HCT116 (cell line): ENCODE measurements at regions not wholly inside any gene's neighbourhood (a gene's known extent, or its start where the extent isn't known, plus 50 kb on each side); places are given as distances from the start of the nearest gene placed in this dataset.

Experiments used
- CEBPB ChIP-seq: IDR thresholded peaks from 2 replicates; pipeline ENCODE4 v1.6.1; 2012; ENCODE audit warnings: low read depth
- CTCF ChIP-seq, 3 experiments: fragments of 200-600 bp in 1 of 3; sonication (generic) in 1 of 3; IDR thresholded peaks in 2 of 3; conservative IDR thresholded peaks in 1 of 3; 2 replicates each; pipeline ENCODE4 v1.5.1; 2012 to 2017; ENCODE audit warnings: low read depth in 2 of 3, low read length in 2 of 3, antibody characterized with exemption in 1 of 3, borderline replicate concordance in 1 of 3, control low read depth in 1 of 3, mild to moderate bottlenecking in 1 of 3, mixed read lengths in 1 of 3, mixed run types in 1 of 3, moderate library complexity in 1 of 3; ENCODE audit not compliant: insufficient read depth in 1 of 3
- EZH2 ChIP-seq: fragments of 200-600 bp; sonication (generic); IDR thresholded peaks from 2 replicates; pipeline ENCODE4 v1.6.1; 2017; ENCODE audit warnings: antibody characterized with exemption, mixed run types
- EZH2phosphoT487 ChIP-seq: fragments of 200-600 bp; IDR thresholded peaks from 2 replicates; pipeline ENCODE4 v1.6.1; 2018; ENCODE audit warnings: antibody characterized with exemption, borderline replicate concordance
- FOSL1 ChIP-seq: IDR thresholded peaks from 2 replicates; pipeline ENCODE4 v1.6.1; 2012; ENCODE audit warnings: low read depth
- JUND ChIP-seq: IDR thresholded peaks from 2 replicates; pipeline ENCODE4 v1.6.1; 2012
- MAX ChIP-seq: IDR thresholded peaks from 2 replicates; pipeline ENCODE4 v1.6.1; 2012
- POLR2A ChIP-seq: IDR thresholded peaks from 2 replicates; pipeline ENCODE4 v1.7.0; 2011; ENCODE audit warnings: borderline replicate concordance; ENCODE audit not compliant: insufficient read depth, insufficient read length; ENCODE audit errors: extremely low read depth
- POLR2AphosphoS5 ChIP-seq: IDR thresholded peaks from 2 replicates; pipeline ENCODE4 v1.6.1; 2011; ENCODE audit warnings: mild to moderate bottlenecking, low read depth, low read length, moderate library complexity
- SP1 ChIP-seq: IDR thresholded peaks from 2 replicates; pipeline ENCODE4 v1.6.1; 2012; ENCODE audit warnings: low read depth
- ZBTB33 ChIP-seq: IDR thresholded peaks from 2 replicates; pipeline ENCODE4 v1.6.1; 2011; ENCODE audit warnings: mild to moderate bottlenecking, low read length, moderate library complexity; ENCODE audit not compliant: insufficient replicate concordance; ENCODE audit errors: extremely low read depth
- ZFX ChIP-seq: fragments of 450-650 bp; IDR thresholded peaks from 2 replicates; pipeline ENCODE4 v1.6.1; 2017
- ZNF274 ChIP-seq: fragments of 200-500 bp; sonication (Bioruptor generic); IDR thresholded peaks from 2 replicates; pipeline ENCODE4 v1.6.1; 2014; ENCODE audit warnings: mild to moderate bottlenecking, low read depth, low read length, inconsistent platforms

GRCh38 chr7:68680235-68680872 is 917.9 kb upstream of the AUTS2 start:
- TF ChIP-seq CTCF (IDR thresholded peaks at IDR 0.05 in 2 of 3, conservative IDR thresholded peaks at IDR 0.05 in 1 of 3; ENCODE audit: borderline replicate concordance in 1 of 3, insufficient read depth in 1 of 3, low read depth in 2 of 3, low read length in 2 of 3): no peak
- no peak for TF ChIP-seq ZBTB33
- TF ChIP-seq ZNF274: no peak
- TF ChIP-seq MAX: no peak
- no peak for TF ChIP-seq JUND
- no peak for TF ChIP-seq FOSL1
- TF ChIP-seq ZFX: no peak
- no peak for TF ChIP-seq POLR2A
- no peak for TF ChIP-seq EZH2
- TF ChIP-seq POLR2AphosphoS5: no peak
- TF ChIP-seq EZH2phosphoT487: no peak
- no peak for TF ChIP-seq SP1
- no peak for TF ChIP-seq CEBPB
